Tibial nerve (tissue), 3 donors: ENCODE measurements at regions not wholly inside any gene's neighbourhood (a gene's known extent, or its start where the extent isn't known, plus 50 kb on each side); places are given as distances from the start of the nearest gene placed in this dataset.

ENCODE experiments used
- POLR2A ChIP-seq, 2 donors: fragments of 450-650 bp; IDR thresholded peaks; one replicate each; pipeline ENCODE4 v1.6.1; 2017; ENCODE audit warnings: antibody characterized with exemption in 2 of 2, mild to moderate bottlenecking in 2 of 2, moderate library complexity in 2 of 2
- TF ChIP-seq, protein P1 (sequence below), 5 experiments: fragments of 200-600 bp in 3 of 5; fragments of 450-650 bp in 2 of 5; sonication (generic) in 3 of 5; IDR thresholded peaks; one replicate each; pipeline ENCODE4 v1.5.1; 2016 to 2019; ENCODE audit warnings: antibody characterized with exemption in 5 of 5, mild to moderate bottlenecking in 3 of 5, moderate library complexity in 2 of 5

DNA sequence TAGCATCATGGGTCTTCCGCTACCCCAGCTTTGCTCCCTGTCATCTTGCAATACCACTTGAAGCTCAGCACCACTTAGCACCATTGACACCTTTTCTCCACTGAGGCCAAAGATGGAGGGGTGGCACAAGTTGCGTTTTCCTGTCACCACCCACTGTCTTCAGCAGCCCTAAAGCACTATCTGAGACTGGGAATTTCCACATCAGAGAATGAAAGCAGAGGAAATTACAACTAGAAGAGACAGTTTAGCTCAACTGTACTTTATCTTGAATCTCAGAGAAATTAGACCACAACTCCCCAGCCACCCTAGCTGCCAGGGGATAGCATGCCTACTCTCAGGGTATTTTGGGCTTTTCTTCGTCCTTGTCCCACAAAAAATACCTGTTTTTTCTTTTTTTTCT, 111.0 kb downstream of the DDIT4L start:
- TF ChIP-seq POLR2A (IDR thresholded peaks at IDR 0.05) = no peak
- TF ChIP-seq, protein P1, sequence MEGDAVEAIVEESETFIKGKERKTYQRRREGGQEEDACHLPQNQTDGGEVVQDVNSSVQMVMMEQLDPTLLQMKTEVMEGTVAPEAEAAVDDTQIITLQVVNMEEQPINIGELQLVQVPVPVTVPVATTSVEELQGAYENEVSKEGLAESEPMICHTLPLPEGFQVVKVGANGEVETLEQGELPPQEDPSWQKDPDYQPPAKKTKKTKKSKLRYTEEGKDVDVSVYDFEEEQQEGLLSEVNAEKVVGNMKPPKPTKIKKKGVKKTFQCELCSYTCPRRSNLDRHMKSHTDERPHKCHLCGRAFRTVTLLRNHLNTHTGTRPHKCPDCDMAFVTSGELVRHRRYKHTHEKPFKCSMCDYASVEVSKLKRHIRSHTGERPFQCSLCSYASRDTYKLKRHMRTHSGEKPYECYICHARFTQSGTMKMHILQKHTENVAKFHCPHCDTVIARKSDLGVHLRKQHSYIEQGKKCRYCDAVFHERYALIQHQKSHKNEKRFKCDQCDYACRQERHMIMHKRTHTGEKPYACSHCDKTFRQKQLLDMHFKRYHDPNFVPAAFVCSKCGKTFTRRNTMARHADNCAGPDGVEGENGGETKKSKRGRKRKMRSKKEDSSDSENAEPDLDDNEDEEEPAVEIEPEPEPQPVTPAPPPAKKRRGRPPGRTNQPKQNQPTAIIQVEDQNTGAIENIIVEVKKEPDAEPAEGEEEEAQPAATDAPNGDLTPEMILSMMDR (IDR thresholded peaks at IDR 0.05) = no peak
